ENCODE measurements at regions not wholly inside any gene's neighbourhood (a gene's known extent, or its start where the extent isn't known, plus 50 kb on each side); places are given as distances from the start of the nearest gene placed in this dataset.

- no peaks in the 10 kb centered on the region for H3K27me3 ChIP-seq
- H3K36me3 ChIP-seq: no peaks in the 10 kb centered on the region
- no peak for TF ChIP-seq CTCF (IDR thresholded peaks at IDR 0.05)
- no peak overlapping the region for H3K27ac ChIP-seq
- H3K4me3 ChIP-seq (ENCODE audit: low read depth in 1 of 2, low read length in 1 of 2): no peak overlapping the region
- H3K4me1 ChIP-seq (ENCODE audit: control insufficient read depth in 1 of 2, insufficient read depth in 1 of 2, low read depth in 1 of 2, low read length in 1 of 2): no peaks in the 10 kb centered on the region
- H3K9me3 ChIP-seq: no peaks in the 10 kb centered on the region
Observed at GRCh38 chr1:80076469-80076868, 1069.9 kb upstream of the ADGRL4 start.

GRCh38 chr1:80075351-80075750, 1068.8 kb upstream of the ADGRL4 start:
- Histone ChIP-seq H3K4me1 (ENCODE audit: control insufficient read depth in 1 of 2, insufficient read depth in 1 of 2, low read depth in 1 of 2, low read length in 1 of 2) (no peaks in the 10 kb centered on the region), H3K27ac (no peak overlapping the region), H3K9me3 (no peaks in the 10 kb centered on the region), H3K27me3 (no peaks in the 10 kb centered on the region), H3K36me3 (no peaks in the 10 kb centered on the region), H3K4me3 (ENCODE audit: low read depth in 1 of 2, low read length in 1 of 2) (no peak overlapping the region)
- TF ChIP-seq CTCF (IDR thresholded peaks at IDR 0.05): no peak

GRCh38 chr1:80072563-80072962, 1066.0 kb upstream of the ADGRL4 start:
- Histone ChIP-seq H3K36me3 (no peaks in the 10 kb centered on the region), H3K4me1 (ENCODE audit: control insufficient read depth in 1 of 2, insufficient read depth in 1 of 2, low read depth in 1 of 2, low read length in 1 of 2) (no peaks in the 10 kb centered on the region), H3K27ac (no peak overlapping the region), H3K27me3 (no peaks in the 10 kb centered on the region), H3K9me3 (no peaks in the 10 kb centered on the region), H3K4me3 (ENCODE audit: low read depth in 1 of 2, low read length in 1 of 2) (no peak overlapping the region)
- TF ChIP-seq CTCF (IDR thresholded peaks at IDR 0.05): no peak

- H3K4me1 ChIP-seq (ENCODE audit: control insufficient read depth in 1 of 2, insufficient read depth in 1 of 2, low read depth in 1 of 2, low read length in 1 of 2): no peaks in the 10 kb centered on the region
- no peaks in the 10 kb centered on the region for H3K27me3 ChIP-seq
- H3K36me3 ChIP-seq: no peaks in the 10 kb centered on the region
- H3K4me3 ChIP-seq (ENCODE audit: low read depth in 1 of 2, low read length in 1 of 2): no peak overlapping the region
- TF ChIP-seq CTCF (IDR thresholded peaks at IDR 0.05): no peak
- no peak overlapping the region for H3K27ac ChIP-seq
- no peaks in the 10 kb centered on the region for H3K9me3 ChIP-seq
Observed at GRCh38 chr1:80066060-80066459, 1059.5 kb upstream of the ADGRL4 start.

- no peak overlapping the region for H3K27ac ChIP-seq
- H3K4me3 ChIP-seq (ENCODE audit: low read depth in 1 of 2, low read length in 1 of 2): no peak overlapping the region
- no peak for TF ChIP-seq CTCF (IDR thresholded peaks at IDR 0.05)
- no peaks in the 10 kb centered on the region for H3K9me3 ChIP-seq
- no peaks in the 10 kb centered on the region for H3K36me3 ChIP-seq
- H3K27me3 ChIP-seq: no peaks in the 10 kb centered on the region
- H3K4me1 ChIP-seq (ENCODE audit: control insufficient read depth in 1 of 2, insufficient read depth in 1 of 2, low read depth in 1 of 2, low read length in 1 of 2): no peaks in the 10 kb centered on the region
Observed at GRCh38 chr1:80064524-80064923, 1058.0 kb upstream of the ADGRL4 start.

- H3K36me3 ChIP-seq: no peaks in the 10 kb centered on the region
- no peaks in the 10 kb centered on the region for H3K27me3 ChIP-seq
- no peak for TF ChIP-seq CTCF (IDR thresholded peaks at IDR 0.05)
- H3K9me3 ChIP-seq: no peaks in the 10 kb centered on the region
- H3K27ac ChIP-seq: no peak overlapping the region
- no peak overlapping the region for H3K4me3 ChIP-seq (ENCODE audit: low read depth in 1 of 2, low read length in 1 of 2)
- H3K4me1 ChIP-seq (ENCODE audit: control insufficient read depth in 1 of 2, insufficient read depth in 1 of 2, low read depth in 1 of 2, low read length in 1 of 2): no peaks in the 10 kb centered on the region
Observed at GRCh38 chr1:80059940-80060339, 1053.4 kb upstream of the ADGRL4 start.

All from neutrophil (primary cell).